ENCODE measurements at regions not wholly inside any gene's neighbourhood (a gene's known extent, or its start where the extent isn't known, plus 50 kb on each side); places are given as distances from the start of the nearest gene placed in this dataset.
A peak's percentile ranks its signal among the peaks of the same experiment; 100 is the strongest.
"Not testable (repeated sequence)": the region's sequence is repeated elsewhere in the genome, so short reads cannot be mapped to it uniquely, and the experiment has no call there.

GRCh38 chr4:53841711-53842110 lies 222.7 kb downstream of the CHIC2 start:
- H3K4me3 ChIP-seq (ENCODE audit: low read depth in 1 of 2, low read length in 2 of 2), result no peak overlapping the region
- H3K27ac ChIP-seq (ENCODE audit: low read length), result no peak overlapping the region
- H3K36me3 ChIP-seq (ENCODE audit: control insufficient read depth in 1 of 2, insufficient read depth in 2 of 2, low read length in 2 of 2), result no peaks in the 10 kb centered on the region
- H3K27me3 ChIP-seq (ENCODE audit: low read depth, low read length), result no peaks in the 10 kb centered on the region
- no peaks in the 10 kb centered on the region for H3K9me3 ChIP-seq (ENCODE audit: control insufficient read depth in 1 of 2, low read length in 2 of 2)
- no peaks in the 10 kb centered on the region for H3K4me1 ChIP-seq (ENCODE audit: control insufficient read depth in 1 of 2, insufficient read depth in 2 of 2, low read length in 2 of 2)

DNA sequence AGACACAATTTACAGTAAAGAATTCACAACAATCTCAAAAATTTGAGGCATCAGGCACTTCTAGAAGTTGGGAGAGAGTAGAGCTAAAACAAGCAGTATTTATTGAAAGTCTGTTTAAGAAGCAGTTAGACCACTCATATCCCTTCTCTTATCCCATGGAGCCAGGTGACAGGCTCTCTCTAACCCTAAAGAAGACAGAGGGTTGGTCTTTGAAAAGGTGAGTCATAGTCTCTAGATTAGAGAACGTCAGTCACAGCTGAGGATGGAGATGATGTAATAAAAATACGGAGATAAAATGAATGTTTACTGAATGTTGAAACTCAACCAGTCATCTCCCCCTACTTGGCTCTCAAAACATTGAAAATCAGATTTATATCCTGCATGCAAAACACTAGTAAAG lies 223.8 kb downstream of the CHIC2 start:
- no peaks in the 10 kb centered on the region for H3K27me3 ChIP-seq (ENCODE audit: low read depth, low read length)
- no peaks in the 10 kb centered on the region for H3K4me1 ChIP-seq (ENCODE audit: control insufficient read depth in 1 of 2, insufficient read depth in 2 of 2, low read length in 2 of 2)
- H3K36me3 ChIP-seq (ENCODE audit: control insufficient read depth in 1 of 2, insufficient read depth in 2 of 2, low read length in 2 of 2), result no peaks in the 10 kb centered on the region
- no peak overlapping the region for H3K27ac ChIP-seq (ENCODE audit: low read length)
- H3K4me3 ChIP-seq (ENCODE audit: low read depth in 1 of 2, low read length in 2 of 2), result no peak overlapping the region
- no peaks in the 10 kb centered on the region for H3K9me3 ChIP-seq (ENCODE audit: control insufficient read depth in 1 of 2, low read length in 2 of 2)

- not testable (repeated sequence) for H3K27ac ChIP-seq (ENCODE audit: low read length); H3K27me3 ChIP-seq (ENCODE audit: low read depth, low read length); H3K4me1 ChIP-seq (ENCODE audit: control insufficient read depth in 1 of 2, insufficient read depth in 2 of 2, low read length in 2 of 2); H3K4me3 ChIP-seq (ENCODE audit: low read depth in 1 of 2, low read length in 2 of 2); H3K9me3 ChIP-seq (ENCODE audit: control insufficient read depth in 1 of 2, low read length in 2 of 2); H3K36me3 ChIP-seq (ENCODE audit: control insufficient read depth in 1 of 2, insufficient read depth in 2 of 2, low read length in 2 of 2)
Observed at GRCh38 chr4:53833302-53834003, 231.0 kb downstream of the CHIC2 start.

DNA sequence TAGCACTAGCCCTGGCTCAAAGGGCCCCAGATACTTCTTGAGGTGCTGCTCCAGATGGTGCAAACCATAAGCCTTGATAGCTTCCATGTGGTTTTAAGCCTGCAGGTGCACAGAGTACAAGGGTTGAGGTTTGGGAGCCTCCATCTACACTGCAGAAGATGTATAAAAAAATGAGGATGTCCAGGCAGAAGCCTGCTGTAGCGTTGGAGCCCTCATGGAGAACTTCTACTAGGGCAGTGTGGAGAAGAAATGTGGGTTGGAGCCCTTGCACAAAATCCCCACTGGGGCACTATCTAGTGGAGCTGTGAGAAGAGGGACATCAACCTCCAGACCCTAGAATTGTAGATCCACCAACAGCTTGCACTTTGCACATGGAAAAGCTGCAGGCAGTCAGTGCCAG lies 231.9 kb downstream of the CHIC2 start:
- no peaks in the 10 kb centered on the region for H3K27me3 ChIP-seq (ENCODE audit: low read depth, low read length)
- no peaks in the 10 kb centered on the region for H3K36me3 ChIP-seq (ENCODE audit: control insufficient read depth in 1 of 2, insufficient read depth in 2 of 2, low read length in 2 of 2)
- no peaks in the 10 kb centered on the region for H3K4me1 ChIP-seq (ENCODE audit: control insufficient read depth in 1 of 2, insufficient read depth in 2 of 2, low read length in 2 of 2)
- H3K4me3 ChIP-seq (ENCODE audit: low read depth in 1 of 2, low read length in 2 of 2), result no peak overlapping the region
- peaks cover 0 to 7% of the 10 kb centered on the region in 2 donors for H3K9me3 ChIP-seq (ENCODE audit: control insufficient read depth in 1 of 2, low read length in 2 of 2)
- no peak overlapping the region for H3K27ac ChIP-seq (ENCODE audit: low read length)

- Histone ChIP-seq H3K4me1 (ENCODE audit: control insufficient read depth in 1 of 2, insufficient read depth in 2 of 2, low read length in 2 of 2) (no peaks in the 10 kb centered on the region), H3K27me3 (ENCODE audit: low read depth, low read length) (no peaks in the 10 kb centered on the region), H3K4me3 (ENCODE audit: low read depth in 1 of 2, low read length in 2 of 2) (no peak overlapping the region), H3K27ac (ENCODE audit: low read length) (no peak overlapping the region), H3K9me3 (ENCODE audit: control insufficient read depth in 1 of 2, low read length in 2 of 2) (peaks cover 0 to 7% of the 10 kb centered on the region in 2 donors), H3K36me3 (ENCODE audit: control insufficient read depth in 1 of 2, insufficient read depth in 2 of 2, low read length in 2 of 2) (no peaks in the 10 kb centered on the region)
Observed at GRCh38 chr4:53830511-53830910, 233.9 kb downstream of the CHIC2 start.

DNA sequence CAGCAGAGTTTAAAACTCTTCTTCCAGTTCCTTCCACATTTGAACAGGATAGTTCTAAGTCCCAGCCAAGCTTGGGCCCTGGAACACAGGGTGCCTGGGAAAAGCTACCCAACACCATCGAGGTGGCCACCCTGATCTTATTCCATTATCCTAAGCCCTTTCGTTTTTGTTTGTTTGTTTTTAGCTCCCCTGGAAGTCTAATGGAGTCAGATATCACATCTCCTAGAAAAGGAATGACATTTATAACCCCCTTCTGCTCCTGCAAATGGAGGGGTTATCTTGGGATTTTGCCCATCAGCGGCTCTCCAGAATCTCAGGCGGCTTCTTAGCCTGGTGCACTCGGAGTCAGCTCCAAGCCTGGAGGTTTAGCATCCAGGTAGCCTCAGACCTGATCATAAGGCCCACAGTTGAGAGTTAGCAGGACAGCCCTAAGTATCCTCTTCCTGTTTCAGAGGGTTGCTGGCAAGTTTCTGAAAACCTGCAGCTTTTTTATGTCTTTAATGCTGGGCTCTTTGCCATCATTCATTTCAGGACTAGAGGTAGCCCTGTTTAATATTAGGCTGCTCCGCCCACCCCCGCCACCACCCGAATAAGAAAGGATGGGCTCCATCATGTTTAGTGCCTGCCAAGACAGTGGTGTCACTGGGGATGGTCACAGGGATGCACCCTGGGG lies 230.0 kb upstream of the LNX1 start:
- Histone ChIP-seq H3K27ac (ENCODE audit: low read length) (peak overlapping the region; percentile 3), H3K4me1 (ENCODE audit: control insufficient read depth in 1 of 2, insufficient read depth in 2 of 2, low read length in 2 of 2) (peaks cover 0 to 32% of the 10 kb centered on the region in 2 donors), H3K27me3 (ENCODE audit: low read depth, low read length) (no peaks in the 10 kb centered on the region), H3K36me3 (ENCODE audit: control insufficient read depth in 1 of 2, insufficient read depth in 2 of 2, low read length in 2 of 2) (no peaks in the 10 kb centered on the region), H3K4me3 (ENCODE audit: low read depth in 1 of 2, low read length in 2 of 2) (no peak overlapping the region), H3K9me3 (ENCODE audit: control insufficient read depth in 1 of 2, low read length in 2 of 2) (no peaks in the 10 kb centered on the region)

GRCh38 chr4:53818104-53818503 lies 226.8 kb upstream of the LNX1 start:
- peaks cover 0 to 32% of the 10 kb centered on the region in 2 donors for H3K4me1 ChIP-seq (ENCODE audit: control insufficient read depth in 1 of 2, insufficient read depth in 2 of 2, low read length in 2 of 2)
- H3K27me3 ChIP-seq (ENCODE audit: low read depth, low read length), result no peaks in the 10 kb centered on the region
- H3K36me3 ChIP-seq (ENCODE audit: control insufficient read depth in 1 of 2, insufficient read depth in 2 of 2, low read length in 2 of 2), result no peaks in the 10 kb centered on the region
- no peaks in the 10 kb centered on the region for H3K9me3 ChIP-seq (ENCODE audit: control insufficient read depth in 1 of 2, low read length in 2 of 2)
- H3K4me3 ChIP-seq (ENCODE audit: low read depth in 1 of 2, low read length in 2 of 2), result no peak overlapping the region
- no peak overlapping the region for H3K27ac ChIP-seq (ENCODE audit: low read length)

DNA sequence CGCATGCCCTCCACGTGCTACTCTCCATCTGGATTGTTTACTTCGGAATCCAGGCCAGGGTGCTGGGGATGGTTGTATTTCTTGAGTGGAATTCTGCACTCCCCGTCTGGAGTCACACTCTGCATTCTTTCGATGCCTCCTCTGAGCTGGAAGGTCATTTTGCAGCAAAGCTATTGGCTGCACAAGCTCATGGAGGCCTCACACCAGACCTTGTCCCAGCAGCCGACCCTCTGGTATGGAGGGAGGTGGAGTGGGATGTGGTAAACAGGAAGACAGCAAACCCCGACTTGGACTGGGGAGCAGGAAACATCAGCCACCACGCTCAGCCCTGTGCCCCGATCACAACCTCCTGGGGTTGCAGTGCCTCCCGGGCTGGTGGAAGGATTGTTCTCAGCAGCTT lies 225.3 kb upstream of the LNX1 start:
- no peak overlapping the region for H3K27ac ChIP-seq (ENCODE audit: low read length)
- no peaks in the 10 kb centered on the region for H3K27me3 ChIP-seq (ENCODE audit: low read depth, low read length)
- no peaks in the 10 kb centered on the region for H3K9me3 ChIP-seq (ENCODE audit: control insufficient read depth in 1 of 2, low read length in 2 of 2)
- no peaks in the 10 kb centered on the region for H3K36me3 ChIP-seq (ENCODE audit: control insufficient read depth in 1 of 2, insufficient read depth in 2 of 2, low read length in 2 of 2)
- H3K4me3 ChIP-seq (ENCODE audit: low read depth in 1 of 2, low read length in 2 of 2), result no peak overlapping the region
- H3K4me1 ChIP-seq (ENCODE audit: control insufficient read depth in 1 of 2, insufficient read depth in 2 of 2, low read length in 2 of 2), result peaks cover 0 to 25% of the 10 kb centered on the region in 2 donors

GRCh38 chr4:53815281-53815680 lies 224.0 kb upstream of the LNX1 start:
- Histone ChIP-seq H3K9me3 (ENCODE audit: control insufficient read depth in 1 of 2, low read length in 2 of 2) (no peaks in the 10 kb centered on the region), H3K36me3 (ENCODE audit: control insufficient read depth in 1 of 2, insufficient read depth in 2 of 2, low read length in 2 of 2) (no peaks in the 10 kb centered on the region), H3K27ac (ENCODE audit: low read length) (no peak overlapping the region), H3K27me3 (ENCODE audit: low read depth, low read length) (no peaks in the 10 kb centered on the region), H3K4me1 (ENCODE audit: control insufficient read depth in 1 of 2, insufficient read depth in 2 of 2, low read length in 2 of 2) (peaks cover 0 to 13% of the 10 kb centered on the region in 2 donors), H3K4me3 (ENCODE audit: low read depth in 1 of 2, low read length in 2 of 2) (no peak overlapping the region)

GRCh38 chr4:53813998-53814397 lies 222.7 kb upstream of the LNX1 start:
- no peak overlapping the region for H3K4me3 ChIP-seq (ENCODE audit: low read depth in 1 of 2, low read length in 2 of 2)
- H3K9me3 ChIP-seq (ENCODE audit: control insufficient read depth in 1 of 2, low read length in 2 of 2), result no peaks in the 10 kb centered on the region
- H3K27ac ChIP-seq (ENCODE audit: low read length), result no peak overlapping the region
- no peaks in the 10 kb centered on the region for H3K36me3 ChIP-seq (ENCODE audit: control insufficient read depth in 1 of 2, insufficient read depth in 2 of 2, low read length in 2 of 2)
- H3K27me3 ChIP-seq (ENCODE audit: low read depth, low read length), result no peaks in the 10 kb centered on the region
- peaks cover 0 to 13% of the 10 kb centered on the region in 2 donors for H3K4me1 ChIP-seq (ENCODE audit: control insufficient read depth in 1 of 2, insufficient read depth in 2 of 2, low read length in 2 of 2)

- no peak overlapping the region for H3K4me3 ChIP-seq (ENCODE audit: low read depth in 1 of 2, low read length in 2 of 2)
Observed at GRCh38 chr4:53810643-53811042, 219.4 kb upstream of the LNX1 start.

DNA sequence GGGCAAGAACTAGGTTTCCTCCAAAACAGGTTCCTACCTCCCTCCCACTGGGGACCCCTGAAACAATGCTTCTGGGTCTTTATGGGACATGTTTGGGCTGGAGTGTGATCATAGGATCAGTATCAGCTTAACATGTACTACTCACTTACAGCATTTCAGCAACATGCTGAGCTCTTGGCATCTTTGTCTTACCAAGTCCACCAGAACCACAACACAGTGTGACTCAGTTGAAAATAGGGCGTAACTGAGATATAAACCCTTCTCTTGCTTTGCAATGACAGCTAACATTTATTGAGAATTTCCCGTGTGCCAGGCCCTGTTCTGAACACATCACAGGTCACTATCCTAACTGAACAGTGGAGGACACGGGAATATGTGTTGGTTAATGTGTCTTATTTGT lies 218.5 kb upstream of the LNX1 start:
- Histone ChIP-seq H3K9me3 (ENCODE audit: control insufficient read depth in 1 of 2, low read length in 2 of 2) (no peaks in the 10 kb centered on the region), H3K36me3 (ENCODE audit: control insufficient read depth in 1 of 2, insufficient read depth in 2 of 2, low read length in 2 of 2) (no peaks in the 10 kb centered on the region), H3K4me1 (ENCODE audit: control insufficient read depth in 1 of 2, insufficient read depth in 2 of 2, low read length in 2 of 2) (no peaks in the 10 kb centered on the region), H3K27me3 (ENCODE audit: low read depth, low read length) (no peaks in the 10 kb centered on the region), H3K4me3 (ENCODE audit: low read depth in 1 of 2, low read length in 2 of 2) (no peak overlapping the region), H3K27ac (ENCODE audit: low read length) (no peak overlapping the region)

More at GRCh38 chr4:53810643-53811042, 219.4 kb upstream of the LNX1 start:
- H3K4me1 ChIP-seq (ENCODE audit: control insufficient read depth in 1 of 2, insufficient read depth in 2 of 2, low read length in 2 of 2), result no peaks in the 10 kb centered on the region
- no peaks in the 10 kb centered on the region for H3K9me3 ChIP-seq (ENCODE audit: control insufficient read depth in 1 of 2, low read length in 2 of 2)
- no peaks in the 10 kb centered on the region for H3K27me3 ChIP-seq (ENCODE audit: low read depth, low read length)
- no peaks in the 10 kb centered on the region for H3K36me3 ChIP-seq (ENCODE audit: control insufficient read depth in 1 of 2, insufficient read depth in 2 of 2, low read length in 2 of 2)
- no peak overlapping the region for H3K27ac ChIP-seq (ENCODE audit: low read length)
